Stomach (tissue), 4 donors: ENCODE measurements at regions not wholly inside any gene's neighbourhood (a gene's known extent, or its start where the extent isn't known, plus 50 kb on each side); places are given as distances from the start of the nearest gene placed in this dataset.

ENCODE experiments used
- POLR2A ChIP-seq, 4 donors: fragments of 450-650 bp; IDR thresholded peaks; one replicate each; pipeline ENCODE4 v1.6.1; 2016; ENCODE audit warnings: antibody characterized with exemption in 4 of 4, control low read depth in 2 of 4, mild to moderate bottlenecking in 1 of 4, moderate library complexity in 1 of 4
- POLR2AphosphoS5 ChIP-seq, 3 donors: sonication (generic); formaldehyde crosslinking; IDR thresholded peaks; one replicate each; pipeline ENCODE4 v1.6.1; 2016; ENCODE audit warnings: antibody characterized with exemption in 3 of 3
- TF ChIP-seq, protein P1 (sequence below), 7 experiments: fragments of 450-650 bp in 4 of 7; fragments of 200-600 bp in 3 of 7; sonication (generic) in 3 of 7; IDR thresholded peaks; one replicate each; pipeline ENCODE4 v1.5.1; 2016 to 2019; ENCODE audit warnings: antibody characterized with exemption in 7 of 7, control low read depth in 2 of 7, mild to moderate bottlenecking in 1 of 7

DNA sequence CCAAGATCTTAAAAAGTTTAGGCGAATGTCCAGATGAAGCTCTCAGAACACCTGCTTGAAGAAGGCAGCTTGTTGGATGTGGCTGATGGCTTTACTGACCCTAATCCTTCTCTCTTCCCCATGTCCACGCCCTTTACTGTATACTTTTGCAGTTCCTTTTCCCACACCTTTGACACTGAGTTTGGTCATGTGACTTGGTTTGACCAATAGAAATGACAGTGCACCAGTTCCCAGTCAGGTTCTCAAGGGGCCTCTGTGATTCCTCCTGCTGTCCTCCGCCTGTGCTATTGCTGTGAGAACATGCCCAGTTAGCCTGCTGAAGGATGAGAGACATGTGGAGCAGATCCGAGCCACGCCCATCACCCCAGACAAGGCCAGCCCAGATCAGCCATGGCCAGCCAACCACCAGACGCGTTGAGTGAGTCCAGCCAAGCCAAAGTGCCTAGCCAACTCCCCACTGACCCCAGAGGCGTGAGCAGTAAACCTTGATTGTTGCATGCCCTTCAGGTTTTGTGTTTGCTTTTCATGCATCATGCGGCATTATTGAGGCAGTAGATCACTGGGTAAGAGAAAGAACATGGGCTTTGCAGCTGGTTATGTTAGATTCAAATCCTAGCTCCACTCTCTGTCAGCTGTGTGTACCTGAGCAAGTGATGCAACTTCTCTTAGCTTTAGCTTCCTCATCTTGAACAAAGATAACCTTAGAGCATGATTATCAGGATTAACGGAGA is 258.0 kb upstream of the SIX2 start:
- TF ChIP-seq, protein P1, sequence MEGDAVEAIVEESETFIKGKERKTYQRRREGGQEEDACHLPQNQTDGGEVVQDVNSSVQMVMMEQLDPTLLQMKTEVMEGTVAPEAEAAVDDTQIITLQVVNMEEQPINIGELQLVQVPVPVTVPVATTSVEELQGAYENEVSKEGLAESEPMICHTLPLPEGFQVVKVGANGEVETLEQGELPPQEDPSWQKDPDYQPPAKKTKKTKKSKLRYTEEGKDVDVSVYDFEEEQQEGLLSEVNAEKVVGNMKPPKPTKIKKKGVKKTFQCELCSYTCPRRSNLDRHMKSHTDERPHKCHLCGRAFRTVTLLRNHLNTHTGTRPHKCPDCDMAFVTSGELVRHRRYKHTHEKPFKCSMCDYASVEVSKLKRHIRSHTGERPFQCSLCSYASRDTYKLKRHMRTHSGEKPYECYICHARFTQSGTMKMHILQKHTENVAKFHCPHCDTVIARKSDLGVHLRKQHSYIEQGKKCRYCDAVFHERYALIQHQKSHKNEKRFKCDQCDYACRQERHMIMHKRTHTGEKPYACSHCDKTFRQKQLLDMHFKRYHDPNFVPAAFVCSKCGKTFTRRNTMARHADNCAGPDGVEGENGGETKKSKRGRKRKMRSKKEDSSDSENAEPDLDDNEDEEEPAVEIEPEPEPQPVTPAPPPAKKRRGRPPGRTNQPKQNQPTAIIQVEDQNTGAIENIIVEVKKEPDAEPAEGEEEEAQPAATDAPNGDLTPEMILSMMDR (IDR thresholded peaks at IDR 0.05), result no peak
- TF ChIP-seq POLR2A (IDR thresholded peaks at IDR 0.05) (no peak), POLR2AphosphoS5 (IDR thresholded peaks at IDR 0.05) (no peak)
